Fibroblast of pulmonary artery (primary cell): ENCODE measurements at regions not wholly inside any gene's neighbourhood (a gene's known extent, or its start where the extent isn't known, plus 50 kb on each side); places are given as distances from the start of the nearest gene placed in this dataset.

ENCODE experiments used
- DNase-seq: peaks from one replicate; pipeline ENCODE4 v3.0.0-alpha.2; 2010; ENCODE audit warnings: low read depth
- H3K4me3 ChIP-seq: replicated peaks from 2 replicates; pipeline ENCODE4 v1.5.1; 2011; ENCODE audit warnings: low read depth, mild to moderate bottlenecking, control low read depth, low read length, moderate library complexity
- CTCF ChIP-seq: IDR thresholded peaks from 2 replicates; pipeline ENCODE4 v1.5.1; 2011; ENCODE audit warnings: mild to moderate bottlenecking, control low read depth, low read length, inconsistent platforms; ENCODE audit errors: missing control alignments

- H3K4me3 ChIP-seq: no peak overlapping the region
- DNase-seq: no peak
- no peak for TF ChIP-seq CTCF
Observed at GRCh38 chr15:62931650-62932049, 110.9 kb upstream of the TPM1 start.

- DNase-seq: peak; percentile 85
- no peak overlapping the region for H3K4me3 ChIP-seq
- TF ChIP-seq CTCF: no peak
Observed at GRCh38 chr15:62932436-62932835, 110.1 kb upstream of the TPM1 start.

GRCh38 chr15:62933386-62933785 lies 109.2 kb upstream of the TPM1 start:
- no peak overlapping the region for H3K4me3 ChIP-seq
- TF ChIP-seq CTCF: no peak
- DNase-seq: peak; percentile 46

GRCh38 chr15:62934236-62934971 lies 108.1 kb upstream of the TPM1 start:
- H3K4me3 ChIP-seq: no peak overlapping the region
- no peak for TF ChIP-seq CTCF
- no peak for DNase-seq

GRCh38 chr15:62935300-62936081 lies 107.1 kb upstream of the TPM1 start:
- H3K4me3 ChIP-seq: no peak overlapping the region
- no peak for DNase-seq
- TF ChIP-seq CTCF: no peak

GRCh38 chr15:62938825-62939224 lies 103.7 kb upstream of the TPM1 start:
- DNase-seq: no peak
- TF ChIP-seq CTCF: no peak
- H3K4me3 ChIP-seq: no peak overlapping the region
